ENCODE measurements at regions not wholly inside any gene's neighbourhood (a gene's known extent, or its start where the extent isn't known, plus 50 kb on each side); places are given as distances from the start of the nearest gene placed in this dataset.

- intact Hi-C loops (cut with DNase I) = no loop called here
Measured at GRCh38 chr14:38485026-38485425, 229.1 kb upstream of the CLEC14A start.

DNA sequence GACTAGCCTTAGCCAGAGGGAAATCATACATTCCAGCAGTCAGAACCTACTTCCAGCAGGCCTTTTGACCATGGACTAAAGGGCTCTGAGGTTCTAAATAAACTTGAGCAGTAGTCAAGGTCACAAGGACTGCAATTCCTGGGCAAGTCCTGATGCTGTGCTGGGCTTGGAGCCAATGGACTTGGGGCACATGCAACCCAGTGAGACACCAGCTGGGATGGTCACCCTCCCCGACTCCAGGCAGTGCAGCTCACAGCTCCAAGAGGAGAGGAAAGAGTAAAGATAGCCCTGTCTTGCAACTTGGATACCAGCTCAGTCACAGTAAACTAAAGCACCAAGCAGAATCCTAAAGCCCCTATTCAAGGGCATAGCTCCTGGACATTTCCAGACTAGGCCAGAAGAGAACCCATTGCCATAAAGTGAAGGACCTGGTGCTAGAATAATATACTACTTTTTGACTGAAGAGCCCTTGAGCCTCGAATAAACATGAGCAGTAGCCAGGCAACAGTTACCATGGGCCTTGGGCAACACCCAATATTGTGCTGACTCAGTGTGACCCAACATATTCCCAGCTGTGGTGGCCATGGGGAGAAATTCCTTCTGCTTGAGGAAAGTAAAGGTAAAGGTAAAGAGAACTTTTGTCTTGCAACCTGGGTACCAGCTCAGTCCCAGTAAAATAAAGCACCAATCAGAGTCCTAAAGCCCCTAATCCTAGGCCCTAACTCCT is 226.2 kb upstream of the CLEC14A start:
- intact Hi-C loops (cut with DNase I) = no loop called here

More at GRCh38 chr14:38485026-38485425, 229.1 kb upstream of the CLEC14A start:
- DNase-seq (ENCODE audit: low spot score) = no peak

GRCh38 chr14:38469156-38469555 is 213.3 kb upstream of the CLEC14A start:
- no peak for DNase-seq (ENCODE audit: low spot score)
- intact Hi-C loops (cut with DNase I) = no loop called here

More for the DNA sequence above, 226.2 kb upstream of the CLEC14A start:
- no peak for DNase-seq (ENCODE audit: low spot score)

DNA sequence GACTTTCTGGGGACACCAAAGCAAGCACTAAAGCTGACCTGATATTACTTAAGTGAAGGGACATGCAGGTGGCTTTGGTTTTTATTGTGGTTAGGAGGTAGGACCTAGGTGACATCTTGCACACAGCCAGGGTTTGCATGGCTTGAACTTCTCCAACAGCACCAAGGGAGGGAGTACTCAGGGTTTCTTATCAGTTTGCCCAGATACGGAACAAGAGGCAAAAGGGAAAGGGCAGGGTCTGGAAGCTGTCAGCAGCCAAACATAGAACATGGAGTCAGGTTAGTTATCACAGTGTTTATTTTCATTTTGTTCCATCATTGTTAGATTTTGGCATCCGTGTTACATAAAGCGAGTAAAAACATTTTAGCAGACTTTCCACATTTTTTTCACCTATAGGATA is 186.3 kb upstream of the CLEC14A start:
- no peak for DNase-seq (ENCODE audit: low spot score)
- intact Hi-C loops (cut with DNase I) = no loop called here

- no peak for DNase-seq (ENCODE audit: low spot score)
- intact Hi-C loops (cut with DNase I) = no loop called here
Measured at GRCh38 chr14:38432186-38432585, 176.3 kb upstream of the CLEC14A start.

GRCh38 chr14:38431156-38431555 is 175.3 kb upstream of the CLEC14A start:
- intact Hi-C loops (cut with DNase I) = no loop called here

GRCh38 chr14:38430522-38430921 is 174.6 kb upstream of the CLEC14A start:
- no peak for DNase-seq (ENCODE audit: low spot score)
- intact Hi-C loops (cut with DNase I) = no loop called here

More at GRCh38 chr14:38431156-38431555, 175.3 kb upstream of the CLEC14A start:
- no peak for DNase-seq (ENCODE audit: low spot score)

GRCh38 chr14:38425324-38425976 is 169.6 kb upstream of the CLEC14A start:
- intact Hi-C loops (cut with DNase I) = no loop called here
- no peak for DNase-seq (ENCODE audit: low spot score)

GRCh38 chr14:38420048-38420447 is 164.2 kb upstream of the CLEC14A start:
- intact Hi-C loops (cut with DNase I) = no loop called here
- no peak for DNase-seq (ENCODE audit: low spot score)

DNA sequence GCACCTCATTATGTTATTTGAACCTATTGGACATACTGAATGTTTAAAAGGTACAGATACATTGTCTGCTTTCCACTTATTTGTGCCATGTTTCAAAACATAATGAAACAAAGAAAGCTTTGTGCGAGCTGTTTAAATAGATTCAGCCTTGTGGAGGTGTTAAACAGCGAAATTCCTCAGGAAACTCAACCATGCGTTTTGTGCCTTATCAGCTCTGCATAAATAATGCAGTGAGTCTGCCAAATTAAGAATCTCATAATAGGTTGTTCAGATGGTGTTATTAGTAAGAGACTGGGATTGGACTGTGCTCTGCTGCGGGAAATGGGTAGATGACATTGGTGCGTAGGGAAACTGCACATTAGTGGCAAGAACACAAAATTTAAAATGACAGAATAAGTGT is 163.7 kb upstream of the CLEC14A start:
- no peak for DNase-seq (ENCODE audit: low spot score)
- intact Hi-C loops (cut with DNase I) = no loop called here

- DNase-seq (ENCODE audit: low spot score) = no peak
- intact Hi-C loops (cut with DNase I) = no loop called here
Measured at GRCh38 chr14:38412654-38413053, 156.8 kb upstream of the CLEC14A start.

GRCh38 chr14:38410442-38410841 is 154.5 kb upstream of the CLEC14A start:
- no peak for DNase-seq (ENCODE audit: low spot score)
- intact Hi-C loops (cut with DNase I) = no loop called here

GRCh38 chr14:38409071-38409705 is 153.3 kb upstream of the CLEC14A start:
- no peak for DNase-seq (ENCODE audit: low spot score)
- intact Hi-C loops (cut with DNase I) = no loop called here

DNA sequence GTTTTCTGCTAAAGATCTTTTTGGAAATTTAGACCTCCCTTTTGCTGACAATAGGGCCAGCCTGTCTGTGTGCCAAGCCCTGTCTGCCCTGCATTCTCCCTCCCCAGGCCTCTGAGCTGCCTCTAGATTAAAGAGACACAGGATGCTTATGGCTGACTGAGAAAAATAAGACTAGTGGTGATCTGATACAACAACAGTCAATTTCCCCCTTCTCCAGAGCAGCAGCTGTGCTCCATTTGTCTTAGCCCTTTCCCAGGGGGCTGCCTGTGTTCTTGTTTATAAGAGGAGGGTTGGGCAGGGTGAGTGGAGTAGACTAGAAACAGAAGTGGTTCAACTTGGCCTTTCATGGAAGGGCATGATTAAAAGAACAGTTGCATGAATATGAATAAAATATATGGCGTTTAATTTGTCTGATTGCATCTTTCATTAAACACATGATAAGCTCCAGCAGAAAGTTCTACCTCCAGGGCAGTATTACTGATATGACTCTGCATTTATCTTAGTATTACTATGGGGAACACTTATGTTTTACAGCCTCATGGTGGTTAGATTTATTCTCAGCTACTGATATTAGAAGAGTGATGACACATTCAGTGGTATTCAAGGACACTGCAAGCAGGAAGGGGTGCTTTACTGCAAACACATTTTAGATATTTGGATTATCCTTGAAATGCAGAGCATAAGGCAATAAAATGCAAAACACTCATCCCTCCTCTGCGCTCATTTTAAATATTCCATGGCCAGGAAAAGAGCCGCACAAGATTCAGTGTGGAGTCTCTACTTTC is 150.2 kb upstream of the CLEC14A start:
- intact Hi-C loops (cut with DNase I) = no loop called here
- DNase-seq (ENCODE audit: low spot score) = no peak

DNA sequence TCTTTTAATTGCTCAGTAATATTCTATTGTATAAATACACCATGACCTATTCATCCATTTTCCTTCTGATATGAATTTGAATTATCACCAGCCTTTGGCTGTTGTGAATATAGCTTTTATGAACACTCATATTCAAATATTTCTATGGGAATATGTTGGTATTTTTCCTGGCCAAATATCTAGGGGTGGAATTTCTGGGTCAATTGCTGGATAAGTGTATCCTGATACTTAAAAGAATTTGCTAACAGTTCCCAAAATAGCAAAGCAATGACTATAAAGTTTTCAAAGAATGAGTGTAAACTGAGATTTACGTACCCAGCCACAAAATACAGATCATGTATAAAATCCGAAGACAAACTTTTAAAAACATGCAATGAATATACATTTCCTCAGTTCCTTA is 148.7 kb upstream of the CLEC14A start:
- intact Hi-C loops (cut with DNase I) = no loop called here
- no peak for DNase-seq (ENCODE audit: low spot score)

DNA sequence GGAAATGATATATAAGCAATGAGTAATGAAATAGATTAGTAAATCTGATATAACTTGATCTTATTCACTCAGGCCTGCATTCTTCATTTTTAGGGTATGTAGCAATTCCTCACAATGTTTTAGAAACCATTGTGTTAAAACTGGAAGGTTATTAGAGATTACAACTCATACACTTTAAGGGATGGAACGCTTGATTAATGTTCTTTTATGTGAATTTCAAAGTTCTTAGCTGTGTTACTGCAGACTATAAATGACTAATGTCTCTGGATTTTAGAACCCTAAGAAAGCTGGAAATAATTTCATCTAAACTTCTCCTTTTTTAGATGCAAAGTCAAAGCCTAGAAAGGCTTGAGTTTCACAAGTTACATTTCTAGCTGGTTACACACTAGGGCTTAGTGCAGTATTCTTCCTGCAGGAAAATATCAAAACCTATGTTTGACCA is 148.2 kb upstream of the CLEC14A start:
- intact Hi-C loops (cut with DNase I) = no loop called here
- no peak for DNase-seq (ENCODE audit: low spot score)

DNA sequence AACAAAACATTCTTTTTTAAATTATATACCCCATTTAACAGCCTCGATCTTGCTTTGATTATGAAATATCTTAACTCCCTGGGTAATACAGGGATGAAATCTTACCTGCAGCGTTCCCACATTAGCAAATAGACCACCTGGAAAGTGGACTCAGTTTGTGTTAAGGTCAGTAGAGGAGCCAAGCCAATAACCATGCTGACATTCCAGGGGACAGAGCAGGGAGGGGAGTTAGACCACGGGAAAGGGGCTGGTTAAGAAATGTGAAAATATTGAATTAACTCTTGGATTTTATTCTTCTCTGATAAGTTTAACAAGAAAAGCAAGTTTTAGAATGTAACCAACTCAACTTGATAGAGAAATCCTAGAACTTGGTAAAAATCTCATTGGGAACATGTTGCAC is 144.9 kb upstream of the CLEC14A start:
- intact Hi-C loops (cut with DNase I) = no loop called here
- no peak for DNase-seq (ENCODE audit: low spot score)

DNA sequence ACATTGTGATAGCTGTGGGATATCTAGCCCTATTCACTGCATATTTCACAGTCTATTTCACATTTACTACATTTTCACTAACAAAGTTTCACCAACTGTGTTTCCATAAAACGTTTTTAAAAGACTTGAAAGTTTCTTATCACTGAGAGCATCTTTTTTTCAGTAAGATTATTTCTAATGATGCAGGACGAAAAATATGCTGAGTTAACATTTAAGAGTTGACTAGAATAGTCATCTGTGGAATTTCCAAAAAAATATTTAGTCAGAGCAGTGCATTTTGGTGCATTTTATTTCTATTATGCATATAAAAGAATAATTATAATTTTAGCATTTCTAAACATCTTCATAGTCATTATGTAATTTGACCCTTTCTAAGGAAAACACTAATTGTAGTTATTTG is 143.8 kb upstream of the CLEC14A start:
- no peak for DNase-seq (ENCODE audit: low spot score)
- intact Hi-C loops (cut with DNase I) = no loop called here

DNA sequence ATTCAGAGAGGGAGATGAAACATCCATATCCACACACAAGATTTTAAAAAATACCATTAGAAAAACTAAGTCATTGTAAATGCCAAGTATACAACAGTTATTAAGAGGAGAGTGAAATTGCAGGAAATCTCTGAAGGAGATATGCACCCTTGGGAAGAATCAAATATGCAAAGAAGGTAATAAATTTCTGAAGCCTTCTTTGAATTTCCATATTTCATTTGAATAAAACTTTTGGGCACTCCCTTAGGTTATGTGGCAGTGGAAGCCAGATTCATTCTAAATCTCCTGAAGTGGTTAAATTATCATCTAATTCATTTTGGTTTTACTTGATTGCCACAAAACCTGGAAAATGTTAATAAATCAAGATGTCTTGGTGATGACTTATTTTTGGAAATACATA is 138.9 kb upstream of the CLEC14A start:
- no peak for DNase-seq (ENCODE audit: low spot score)
- intact Hi-C loops (cut with DNase I) = no loop called here

GRCh38 chr14:38394064-38394463 is 138.2 kb upstream of the CLEC14A start:
- no peak for DNase-seq (ENCODE audit: low spot score)
- intact Hi-C loops (cut with DNase I) = no loop called here

All from posterior vena cava (tissue), 2 donors.